PFSK-1 (cell line): ENCODE measurements at regions not wholly inside any gene's neighbourhood (a gene's known extent, or its start where the extent isn't known, plus 50 kb on each side); places are given as distances from the start of the nearest gene placed in this dataset.

Source experiments
- FOXP2 ChIP-seq: optimal IDR thresholded peaks from 2 replicates; pipeline ENCODE3; 2011; ENCODE audit warnings: borderline replicate concordance, control low read depth, inconsistent platforms; ENCODE audit not compliant: insufficient read depth; ENCODE audit errors: extremely low read length, extremely low read depth
- POLR2AphosphoS5 ChIP-seq: IDR thresholded peaks from 2 replicates; pipeline ENCODE4 v1.6.1; 2012; ENCODE audit warnings: low read depth, mild to moderate bottlenecking, control low read depth, low read length, moderate library complexity
- REST ChIP-seq, 2 experiments: IDR thresholded peaks; 2 replicates each; pipeline versions ENCODE4 v1.6.1 to v1.8.0; 2011 to 2012; ENCODE audit warnings: low read depth in 2 of 2, low read length in 2 of 2, control low read depth in 1 of 2, inconsistent platforms in 1 of 2, mild to moderate bottlenecking in 1 of 2, moderate library complexity in 1 of 2; ENCODE audit not compliant: insufficient read depth in 1 of 2
- SIN3A ChIP-seq: IDR thresholded peaks from 2 replicates; pipeline ENCODE4 v1.6.1; 2012; ENCODE audit warnings: mild to moderate bottlenecking, low read length, moderate library complexity, borderline replicate concordance; ENCODE audit not compliant: insufficient read depth
- TAF1 ChIP-seq: IDR thresholded peaks from 2 replicates; pipeline ENCODE4 v1.6.1; 2012; ENCODE audit warnings: low read length, control low read depth, borderline replicate concordance; ENCODE audit not compliant: insufficient read depth

GRCh38 chr20:19004975-19005374 lies 191.4 kb downstream of the SCP2D1 start:
- TF ChIP-seq REST (IDR thresholded peaks at IDR 0.05; ENCODE audit: insufficient read depth in 1 of 2, low read depth in 2 of 2, low read length in 2 of 2) (no peak), POLR2AphosphoS5 (no peak), FOXP2 (no peak), SIN3A (no peak), TAF1 (no peak)

- no peak for TF ChIP-seq SIN3A
- TF ChIP-seq FOXP2, result no peak
- TF ChIP-seq POLR2AphosphoS5, result no peak
- TF ChIP-seq TAF1, result no peak
- peak; percentile 74 to 90 for TF ChIP-seq REST (IDR thresholded peaks at IDR 0.05; ENCODE audit: insufficient read depth in 1 of 2, low read depth in 2 of 2, low read length in 2 of 2)
These were observed 194.9 kb downstream of the SCP2D1 start for GRCh38 chr20:19008497-19008896.

GRCh38 chr20:19009081-19009688 lies 195.6 kb downstream of the SCP2D1 start:
- no peak for TF ChIP-seq POLR2AphosphoS5
- no peak for TF ChIP-seq REST (IDR thresholded peaks at IDR 0.05; ENCODE audit: insufficient read depth in 1 of 2, low read depth in 2 of 2, low read length in 2 of 2)
- TF ChIP-seq TAF1, result no peak
- TF ChIP-seq FOXP2, result no peak
- no peak for TF ChIP-seq SIN3A

- no peak for TF ChIP-seq SIN3A
- no peak for TF ChIP-seq FOXP2
- no peak for TF ChIP-seq TAF1
- no peak for TF ChIP-seq POLR2AphosphoS5
- no peak for TF ChIP-seq REST (IDR thresholded peaks at IDR 0.05; ENCODE audit: insufficient read depth in 1 of 2, low read depth in 2 of 2, low read length in 2 of 2)
These were observed 199.1 kb downstream of the SCP2D1 start for GRCh38 chr20:19012676-19013075.
